ENCODE measurements at regions not wholly inside any gene's neighbourhood (a gene's known extent, or its start where the extent isn't known, plus 50 kb on each side); places are given as distances from the start of the nearest gene placed in this dataset.

DNA sequence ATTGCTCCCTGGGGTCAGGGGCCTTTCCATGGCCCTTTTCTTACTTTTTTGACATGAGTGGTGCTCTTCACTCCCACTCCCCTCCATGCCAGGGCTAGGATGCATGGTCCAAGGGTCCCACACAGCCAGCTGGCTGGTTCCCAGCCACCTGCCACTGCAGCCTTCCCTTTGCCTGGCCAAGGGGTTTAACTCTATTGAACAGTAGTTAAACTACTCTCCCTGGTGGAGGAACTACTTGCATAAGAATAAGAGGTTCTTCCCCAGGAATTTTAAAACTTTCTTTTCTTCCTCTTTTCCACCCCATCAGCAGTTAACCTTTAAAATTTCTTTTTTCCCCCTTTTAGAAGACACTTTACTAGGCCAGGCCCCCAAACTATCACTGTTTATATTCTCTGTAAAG, 1532.8 kb upstream of the ACO1 start:
- no peak for TF ChIP-seq CTCF (conservative IDR thresholded peaks at IDR 0.05)
- Histone ChIP-seq H4K5ac (ENCODE audit: insufficient read length, low read depth, low read length) (no peak overlapping the region), H2BK120ac (ENCODE audit: low read depth, low read length, poor library complexity, severe bottlenecking) (no peak overlapping the region), H2AK5ac (ENCODE audit: insufficient read length, low read length) (no peak overlapping the region), H3T11ph (ENCODE audit: low read length) (no peak overlapping the region), H3K23ac (ENCODE audit: insufficient read length, low read depth, low read length) (no peak overlapping the region), H2AFZ (ENCODE audit: low read length) (no peak overlapping the region), H3K27me3 (ENCODE audit: insufficient read depth, low read length) (no peaks in the 10 kb centered on the region), H2BK15ac (ENCODE audit: low read depth, low read length) (no peak overlapping the region), H3K18ac (ENCODE audit: insufficient read length, low read depth, low read length) (no peak overlapping the region), H3K56ac (ENCODE audit: insufficient read length, low read depth, low read length) (no peak overlapping the region), H2BK5ac (ENCODE audit: insufficient read length, low read length) (no peak overlapping the region), H3K9me3 (ENCODE audit: control insufficient read depth, low read depth, low read length) (no peaks in the 10 kb centered on the region), H3K9ac (ENCODE audit: extremely low read depth, insufficient read length, low read length) (no peak overlapping the region), H3K4me1 (ENCODE audit: insufficient read depth, low read length) (no peaks in the 10 kb centered on the region; the same call in 1 of the 2 replicates), H3K79me2 (ENCODE audit: insufficient read depth, low read length) (no peaks in the 10 kb centered on the region), H3K23me2 (ENCODE audit: insufficient read length, low read depth, low read length, poor library complexity, severe bottlenecking) (no peaks in the 10 kb centered on the region), H2BK20ac (ENCODE audit: low read depth, low read length, poor library complexity, severe bottlenecking) (no peak overlapping the region), H3K79me1 (ENCODE audit: insufficient read depth, low read depth, low read length, poor library complexity, severe bottlenecking) (no peaks in the 10 kb centered on the region), H3K4me2 (ENCODE audit: insufficient read depth, insufficient read length, low read length) (no peak overlapping the region), H4K8ac (replicated peaks; ENCODE audit: insufficient read length, low read depth, low read length) (no peak overlapping the region), H3K14ac (ENCODE audit: insufficient read depth, low read length) (no peak overlapping the region), H3K4ac (ENCODE audit: low read depth, low read length) (no peak overlapping the region), H4K20me1 (ENCODE audit: control insufficient read depth, insufficient read depth, insufficient read length) (no peaks in the 10 kb centered on the region), H2BK12ac (ENCODE audit: insufficient read length, low read depth, low read length) (no peak overlapping the region), H3K27ac (ENCODE audit: insufficient read length, low read depth, low read length) (no peak overlapping the region), H4K91ac (ENCODE audit: insufficient read length, low read depth, low read length) (no peak overlapping the region)
- no peaks in the 10 kb centered on the region; the same call in none of the 2 replicates for H3K27me3 Mint-ChIP-seq (ENCODE audit: low read depth)
- DNase-seq: peak; percentile 30
- no peak overlapping the region for H3K4me3 Mint-ChIP-seq
- peak overlapping the region in 2 of 3 experiments; percentile 34 to 85; a peak in 5 of 7 replicates for H3K27ac Mint-ChIP-seq
- peaks cover 0 to 19% (median 4%) of the 10 kb centered on the region in 3 experiments; a peak in 4 of 7 replicates for H3K36me3 Mint-ChIP-seq (ENCODE audit: insufficient read depth in 1 of 3, low read depth in 3 of 3)
- peaks cover 10 to 12% of the 10 kb centered on the region in 2 experiments for H3K9me3 Mint-ChIP-seq
- H3K4me1 Mint-ChIP-seq: peaks cover 23 to 32% of the 10 kb centered on the region in 2 experiments

Measured in H9 (cell line).